ENCODE measurements at regions not wholly inside any gene's neighbourhood (a gene's known extent, or its start where the extent isn't known, plus 50 kb on each side); places are given as distances from the start of the nearest gene placed in this dataset.

DNA sequence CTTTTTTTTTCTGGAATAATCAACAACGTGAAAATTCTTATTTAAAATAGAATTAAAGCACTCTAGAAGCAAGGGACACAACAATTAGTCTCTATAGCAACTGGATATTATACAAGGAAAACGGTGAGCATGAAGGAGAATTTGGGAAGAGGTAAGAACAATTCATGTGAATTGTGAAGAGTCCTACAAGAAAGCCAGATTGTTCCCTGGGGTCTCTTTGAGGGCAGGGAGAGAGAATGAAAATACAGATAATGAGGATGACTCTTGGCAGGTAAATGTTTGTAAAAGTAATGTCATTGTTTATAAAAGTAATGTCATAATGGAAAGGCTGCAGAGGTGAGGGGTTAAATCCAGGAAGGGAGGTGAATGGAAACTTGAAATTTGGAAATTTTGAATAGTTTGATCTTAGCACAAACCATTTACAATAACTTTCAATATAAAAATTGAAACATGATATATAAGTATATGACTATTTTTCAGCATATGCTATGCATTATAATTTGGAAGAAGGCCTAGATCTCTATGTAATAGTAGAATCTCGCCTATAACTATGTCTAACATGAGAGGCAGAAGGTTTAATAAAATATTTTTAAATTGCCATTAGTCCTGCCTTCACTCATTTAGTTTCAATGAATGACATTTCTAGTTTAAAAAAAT, 378.8 kb upstream of the DCN start:
- TF ChIP-seq, protein P1, sequence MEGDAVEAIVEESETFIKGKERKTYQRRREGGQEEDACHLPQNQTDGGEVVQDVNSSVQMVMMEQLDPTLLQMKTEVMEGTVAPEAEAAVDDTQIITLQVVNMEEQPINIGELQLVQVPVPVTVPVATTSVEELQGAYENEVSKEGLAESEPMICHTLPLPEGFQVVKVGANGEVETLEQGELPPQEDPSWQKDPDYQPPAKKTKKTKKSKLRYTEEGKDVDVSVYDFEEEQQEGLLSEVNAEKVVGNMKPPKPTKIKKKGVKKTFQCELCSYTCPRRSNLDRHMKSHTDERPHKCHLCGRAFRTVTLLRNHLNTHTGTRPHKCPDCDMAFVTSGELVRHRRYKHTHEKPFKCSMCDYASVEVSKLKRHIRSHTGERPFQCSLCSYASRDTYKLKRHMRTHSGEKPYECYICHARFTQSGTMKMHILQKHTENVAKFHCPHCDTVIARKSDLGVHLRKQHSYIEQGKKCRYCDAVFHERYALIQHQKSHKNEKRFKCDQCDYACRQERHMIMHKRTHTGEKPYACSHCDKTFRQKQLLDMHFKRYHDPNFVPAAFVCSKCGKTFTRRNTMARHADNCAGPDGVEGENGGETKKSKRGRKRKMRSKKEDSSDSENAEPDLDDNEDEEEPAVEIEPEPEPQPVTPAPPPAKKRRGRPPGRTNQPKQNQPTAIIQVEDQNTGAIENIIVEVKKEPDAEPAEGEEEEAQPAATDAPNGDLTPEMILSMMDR (IDR thresholded peaks at IDR 0.05; ENCODE audit: insufficient read depth, low read length), result no peak
- TF ChIP-seq SPI1 (IDR thresholded peaks at IDR 0.05; ENCODE audit: borderline replicate concordance, low read depth) (no peak), POLR2AphosphoS5 (IDR thresholded peaks at IDR 0.05; ENCODE audit: low read depth) (no peak), GABPA (IDR thresholded peaks at IDR 0.05; ENCODE audit: low read depth) (no peak), REST (IDR thresholded peaks at IDR 0.05; ENCODE audit: insufficient replicate concordance, low read depth) (no peak)
